Astrocyte (in vitro differentiated cells and primary cell): ENCODE measurements at regions not wholly inside any gene's neighbourhood (a gene's known extent, or its start where the extent isn't known, plus 50 kb on each side); places are given as distances from the start of the nearest gene placed in this dataset.

ENCODE experiments used
- DNase-seq: peaks from one replicate; pipeline ENCODE4 v3.0.0-alpha.2; 2010; ENCODE audit warnings: low read depth
- FAIRE-seq: peaks from 2 replicates; lab custom pipeline; 2011; peaks lifted over from hg19 to GRCh38; lab: Jason Lieb, UNC
- H2AFZ ChIP-seq: 2 replicates; pipeline ENCODE4 v1.6.0; 2012; ENCODE audit warnings: low read depth, low read length, inconsistent platforms
- H3K27ac ChIP-seq: 2 replicates; pipeline ENCODE4 v1.5.1; 2011; ENCODE audit warnings: low read depth, low read length, inconsistent platforms
- H3K27me3 ChIP-seq: 2 replicates; pipeline ENCODE4 v1.6.0; 2011; ENCODE audit warnings: low read length, inconsistent platforms; ENCODE audit not compliant: insufficient read depth
- H3K36me3 ChIP-seq: 2 replicates; pipeline ENCODE4 v1.5.1; 2011; ENCODE audit warnings: low read length, inconsistent platforms; ENCODE audit not compliant: insufficient read depth
- H3K4me1 ChIP-seq: 2 replicates; pipeline ENCODE4 v1.5.1; 2011; ENCODE audit warnings: low read length, inconsistent platforms; ENCODE audit not compliant: insufficient read depth
- H3K4me2 ChIP-seq: 2 replicates; pipeline ENCODE4 v1.6.0; 2012; ENCODE audit warnings: low read length, inconsistent platforms
- H3K4me3 ChIP-seq: 2 replicates; pipeline ENCODE4 v1.5.1; 2011; ENCODE audit warnings: low read depth, mild to moderate bottlenecking, low read length, inconsistent platforms; ENCODE audit not compliant: insufficient read depth
- H3K79me2 ChIP-seq: 2 replicates; pipeline ENCODE4 v1.6.0; 2012; ENCODE audit warnings: mild to moderate bottlenecking, low read length, inconsistent platforms; ENCODE audit not compliant: insufficient read depth
- H3K9ac ChIP-seq: 2 replicates; pipeline ENCODE4 v1.6.0; 2012; ENCODE audit warnings: mild to moderate bottlenecking, low read length, inconsistent platforms
- H3K9me3 ChIP-seq: 2 replicates; pipeline ENCODE4 v1.5.1; 2012; ENCODE audit warnings: low read depth, mild to moderate bottlenecking, low read length, inconsistent platforms; ENCODE audit not compliant: insufficient read depth
- H4K20me1 ChIP-seq: 2 replicates; pipeline ENCODE4 v1.6.0; 2012; ENCODE audit warnings: low read length, inconsistent platforms; ENCODE audit not compliant: insufficient read depth
- H3K27ac Mint-ChIP-seq: one replicate; pipeline ENCODE4 v1.8.0; 2021; ENCODE audit warnings: mild to moderate bottlenecking, mixed read lengths; ENCODE audit not compliant: unreplicated experiment
- H3K27me3 Mint-ChIP-seq: one replicate; pipeline ENCODE4 v1.8.0; 2021; ENCODE audit warnings: low read depth, mixed read lengths; ENCODE audit not compliant: unreplicated experiment
- H3K36me3 Mint-ChIP-seq: one replicate; pipeline ENCODE4 v1.8.0; 2021; ENCODE audit warnings: low read depth, mixed read lengths; ENCODE audit not compliant: unreplicated experiment
- H3K4me1 Mint-ChIP-seq: one replicate; pipeline ENCODE4 v1.8.0; 2021; ENCODE audit warnings: low read depth, mixed read lengths; ENCODE audit not compliant: unreplicated experiment
- H3K4me3 Mint-ChIP-seq: one replicate; pipeline ENCODE4 v1.8.0; 2021; ENCODE audit warnings: mild to moderate bottlenecking, moderate library complexity, mixed read lengths; ENCODE audit not compliant: unreplicated experiment
- H3K9me3 Mint-ChIP-seq: one replicate; pipeline ENCODE4 v1.8.0; 2021; ENCODE audit warnings: mild to moderate bottlenecking, mixed read lengths; ENCODE audit not compliant: unreplicated experiment
- EZH2 ChIP-seq: IDR thresholded peaks from 2 replicates; pipeline ENCODE4 v1.6.1; 2012; ENCODE audit warnings: mild to moderate bottlenecking, low read length, inconsistent platforms; ENCODE audit not compliant: insufficient read depth
- TF ChIP-seq, protein P1 (sequence below): IDR thresholded peaks from 2 replicates; pipeline ENCODE4 v1.5.1; 2011; ENCODE audit warnings: low read depth, mild to moderate bottlenecking, inconsistent platforms, low read length, moderate library complexity; ENCODE audit not compliant: insufficient read depth

DNA sequence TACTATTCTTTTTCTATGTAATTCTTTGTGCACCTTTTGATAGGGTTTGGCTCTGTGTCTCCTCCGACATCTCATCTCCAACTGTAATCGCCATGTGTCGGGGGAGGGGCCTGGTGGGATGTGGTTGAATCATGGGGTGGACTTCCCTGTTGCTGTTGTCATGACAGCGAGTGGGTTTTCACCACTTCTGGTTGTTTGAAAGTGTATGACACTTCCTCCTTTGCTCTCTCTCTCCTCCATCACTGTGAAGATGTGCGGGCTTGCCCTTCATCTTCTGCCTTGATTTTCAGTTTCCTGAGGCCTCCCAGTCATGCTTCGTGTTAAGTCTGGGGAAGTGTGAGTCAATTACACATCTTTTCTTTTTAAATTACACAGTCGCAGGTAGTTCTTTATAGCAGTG lies 225.8 kb upstream of the DPPA4 start:
- no peaks in the 10 kb centered on the region for H3K36me3 Mint-ChIP-seq
- Histone ChIP-seq H3K4me1 (no peaks in the 10 kb centered on the region), H4K20me1 (no peaks in the 10 kb centered on the region), H3K79me2 (no peaks in the 10 kb centered on the region), H3K36me3 (no peaks in the 10 kb centered on the region), H3K4me2 (no peak overlapping the region), H3K27me3 (no peaks in the 10 kb centered on the region), H2AFZ (no peak overlapping the region), H3K9ac (no peak overlapping the region), H3K9me3 (no peaks in the 10 kb centered on the region), H3K27ac (no peak overlapping the region), H3K4me3 (no peak overlapping the region)
- no peaks in the 10 kb centered on the region for H3K9me3 Mint-ChIP-seq
- H3K27me3 Mint-ChIP-seq: no peaks in the 10 kb centered on the region
- FAIRE-seq (no peak), DNase-seq (no peak)
- H3K27ac Mint-ChIP-seq: no peak overlapping the region
- H3K4me3 Mint-ChIP-seq: no peak overlapping the region
- H3K4me1 Mint-ChIP-seq: no peaks in the 10 kb centered on the region
- no peak for TF ChIP-seq EZH2
- TF ChIP-seq, protein P1, sequence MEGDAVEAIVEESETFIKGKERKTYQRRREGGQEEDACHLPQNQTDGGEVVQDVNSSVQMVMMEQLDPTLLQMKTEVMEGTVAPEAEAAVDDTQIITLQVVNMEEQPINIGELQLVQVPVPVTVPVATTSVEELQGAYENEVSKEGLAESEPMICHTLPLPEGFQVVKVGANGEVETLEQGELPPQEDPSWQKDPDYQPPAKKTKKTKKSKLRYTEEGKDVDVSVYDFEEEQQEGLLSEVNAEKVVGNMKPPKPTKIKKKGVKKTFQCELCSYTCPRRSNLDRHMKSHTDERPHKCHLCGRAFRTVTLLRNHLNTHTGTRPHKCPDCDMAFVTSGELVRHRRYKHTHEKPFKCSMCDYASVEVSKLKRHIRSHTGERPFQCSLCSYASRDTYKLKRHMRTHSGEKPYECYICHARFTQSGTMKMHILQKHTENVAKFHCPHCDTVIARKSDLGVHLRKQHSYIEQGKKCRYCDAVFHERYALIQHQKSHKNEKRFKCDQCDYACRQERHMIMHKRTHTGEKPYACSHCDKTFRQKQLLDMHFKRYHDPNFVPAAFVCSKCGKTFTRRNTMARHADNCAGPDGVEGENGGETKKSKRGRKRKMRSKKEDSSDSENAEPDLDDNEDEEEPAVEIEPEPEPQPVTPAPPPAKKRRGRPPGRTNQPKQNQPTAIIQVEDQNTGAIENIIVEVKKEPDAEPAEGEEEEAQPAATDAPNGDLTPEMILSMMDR: no peak

DNA sequence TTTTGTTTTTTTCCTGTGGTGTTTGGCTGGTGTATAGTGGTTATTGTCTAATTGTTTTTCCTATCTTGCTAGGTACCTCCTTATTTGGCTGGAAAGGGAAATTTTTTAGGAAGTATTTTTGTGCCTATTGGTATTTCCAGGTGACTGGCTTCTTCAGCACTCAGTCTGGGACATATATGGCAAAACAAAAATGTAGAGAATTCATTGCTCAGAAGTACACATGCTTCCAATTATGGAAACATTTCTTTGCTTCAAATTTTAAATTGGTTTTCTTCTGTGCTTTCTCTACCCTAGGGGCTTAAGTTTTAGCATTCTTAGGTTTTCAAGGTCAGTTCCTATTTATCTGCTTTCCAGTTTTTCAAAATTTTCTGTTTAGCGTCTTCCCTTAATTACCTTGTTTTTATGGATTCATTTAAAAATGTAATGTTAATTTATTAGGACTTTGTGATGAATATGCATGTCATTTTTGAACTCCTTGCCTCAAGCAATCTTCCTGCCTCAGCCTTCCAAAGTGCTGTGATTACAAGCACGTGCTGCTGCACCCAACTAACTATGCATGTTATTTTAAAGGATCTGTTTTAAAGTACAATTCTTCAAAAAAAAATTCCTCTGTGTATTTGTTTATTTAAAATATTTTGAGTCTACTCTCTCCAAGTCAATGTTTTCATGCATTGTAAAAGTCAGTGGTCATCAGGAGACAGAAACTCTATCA lies 231.9 kb upstream of the DPPA4 start:
- Histone ChIP-seq H3K4me1 (no peaks in the 10 kb centered on the region), H3K9me3 (no peaks in the 10 kb centered on the region), H4K20me1 (no peaks in the 10 kb centered on the region), H3K4me2 (no peak overlapping the region), H3K27me3 (no peaks in the 10 kb centered on the region), H2AFZ (no peak overlapping the region), H3K36me3 (no peaks in the 10 kb centered on the region), H3K9ac (no peak overlapping the region), H3K4me3 (no peak overlapping the region), H3K79me2 (no peaks in the 10 kb centered on the region), H3K27ac (no peak overlapping the region)
- H3K36me3 Mint-ChIP-seq: no peaks in the 10 kb centered on the region
- H3K9me3 Mint-ChIP-seq: no peaks in the 10 kb centered on the region
- TF ChIP-seq EZH2: no peak
- TF ChIP-seq, protein P1: no peak
- no peaks in the 10 kb centered on the region for H3K4me1 Mint-ChIP-seq
- peak; percentile 17 for DNase-seq
- no peak overlapping the region for H3K4me3 Mint-ChIP-seq
- no peak overlapping the region for H3K27ac Mint-ChIP-seq
- H3K27me3 Mint-ChIP-seq: no peaks in the 10 kb centered on the region
- no peak for FAIRE-seq

DNA sequence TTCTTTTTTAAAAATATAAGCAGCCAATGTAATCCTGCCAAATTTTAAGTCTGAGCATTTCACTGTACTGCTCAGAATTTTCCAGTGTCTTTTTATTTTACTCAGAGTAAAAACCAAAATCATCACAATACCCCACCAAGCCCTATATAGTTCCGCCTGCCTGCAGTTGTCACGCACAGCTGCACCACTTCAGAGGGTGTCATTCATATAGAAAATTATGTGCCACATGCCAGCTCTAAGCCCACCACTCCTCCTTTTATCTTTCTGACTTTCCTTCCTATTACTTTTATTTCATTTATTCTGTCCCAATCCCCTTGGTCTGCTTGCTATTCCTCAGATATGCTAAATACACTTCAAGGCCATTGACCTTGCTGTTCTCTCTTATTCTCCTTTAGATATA lies 233.1 kb upstream of the DPPA4 start:
- H3K4me1 ChIP-seq: no peaks in the 10 kb centered on the region
- TF ChIP-seq EZH2: no peak
- TF ChIP-seq, protein P1: no peak
- H3K4me1 Mint-ChIP-seq: no peaks in the 10 kb centered on the region
- H3K27me3 ChIP-seq: no peaks in the 10 kb centered on the region
- no peaks in the 10 kb centered on the region for H3K27me3 Mint-ChIP-seq
- no peak overlapping the region for H3K27ac Mint-ChIP-seq
- H3K36me3 ChIP-seq: no peaks in the 10 kb centered on the region
- H3K36me3 Mint-ChIP-seq: no peaks in the 10 kb centered on the region
- H3K79me2 ChIP-seq: no peaks in the 10 kb centered on the region
- H3K27ac ChIP-seq: no peak overlapping the region
- H3K4me2 ChIP-seq: no peak overlapping the region
- no peak for DNase-seq
- FAIRE-seq: no peak
- H3K9ac ChIP-seq: no peak overlapping the region
- no peaks in the 10 kb centered on the region for H4K20me1 ChIP-seq
- H3K9me3 Mint-ChIP-seq: no peaks in the 10 kb centered on the region
- H2AFZ ChIP-seq: no peak overlapping the region
- no peak overlapping the region for H3K4me3 Mint-ChIP-seq
- H3K4me3 ChIP-seq: no peak overlapping the region
- no peaks in the 10 kb centered on the region for H3K9me3 ChIP-seq
